ENCODE measurements at regions not wholly inside any gene's neighbourhood (a gene's known extent, or its start where the extent isn't known, plus 50 kb on each side); places are given as distances from the start of the nearest gene placed in this dataset.

GRCh38 chr20:6466075-6466810, 301.2 kb upstream of the BMP2 start:
- ChIA-PET POLR2A (interaction anchor here (1.0 kb wide), 1 partner anchor 110 kb away, joined by 4 read pairs; no protein-coding TSS in a partner anchor), CTCF (interaction anchor here (0.6 to 1.5 kb wide), 5 partner anchors 12 to 426 kb away, joined by 3 to 5 read pairs (median 3); no protein-coding TSS in a partner anchor)
- Mint-ChIP-seq H3K4me3 (ENCODE audit: unreplicated experiment) (no peak overlapping the region), H3K9me3 (ENCODE audit: unreplicated experiment) (no peaks in the 10 kb centered on the region), H3K27me3 (ENCODE audit: insufficient read depth, unreplicated experiment) (no peaks in the 10 kb centered on the region), H3K36me3 (ENCODE audit: insufficient read depth, unreplicated experiment) (no peaks in the 10 kb centered on the region), H3K4me1 (ENCODE audit: insufficient read depth, unreplicated experiment) (peaks cover 8% of the 10 kb centered on the region), H3K27ac (ENCODE audit: low read depth, unreplicated experiment) (peak overlapping the region; percentile 16)
- intact Hi-C loops (cut with micrococcal nuclease) = no loop called here
- BruUV-seq (replicated peaks) = no TSS peak
- peak; percentile 26 for DNase-seq (ENCODE audit: unreplicated experiment)
- no peak for TF ChIP-seq CTCF (IDR thresholded peaks at IDR 0.05; ENCODE audit: unreplicated experiment)

DNA sequence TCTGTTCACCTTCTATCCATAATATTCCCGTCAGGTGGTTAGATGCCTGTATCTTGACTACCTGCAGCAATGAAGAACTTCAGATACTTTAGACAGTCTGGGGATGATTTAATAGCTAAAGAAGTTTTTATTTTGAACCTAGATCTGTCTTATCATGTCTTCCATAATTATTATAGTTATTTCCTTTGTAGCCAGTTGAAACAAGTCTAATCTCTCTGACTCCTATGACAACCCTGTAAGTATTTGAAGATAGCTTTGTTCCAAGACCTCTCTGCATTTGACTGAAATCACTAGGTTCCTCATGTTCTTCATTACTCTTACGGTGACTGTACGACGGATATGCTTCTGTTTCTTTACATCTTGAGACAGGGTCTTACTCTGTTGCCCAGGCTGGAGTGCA, 316.6 kb upstream of the BMP2 start:
- H3K27ac Mint-ChIP-seq (ENCODE audit: low read depth, unreplicated experiment) = no peak overlapping the region
- H3K9me3 Mint-ChIP-seq (ENCODE audit: unreplicated experiment) = no peaks in the 10 kb centered on the region
- DNase-seq (ENCODE audit: unreplicated experiment) = no peak
- intact Hi-C loops (cut with micrococcal nuclease) = no loop called here
- BruUV-seq (replicated peaks) = no TSS peak
- H3K4me1 Mint-ChIP-seq (ENCODE audit: insufficient read depth, unreplicated experiment) = no peaks in the 10 kb centered on the region
- ChIA-PET CTCF (interaction anchor here (1.0 kb wide), 1 partner anchor 15 kb away, joined by 4 read pairs; no protein-coding TSS in a partner anchor), POLR2A (no interaction called here)
- no peak for TF ChIP-seq CTCF (IDR thresholded peaks at IDR 0.05; ENCODE audit: unreplicated experiment)
- no peaks in the 10 kb centered on the region for H3K27me3 Mint-ChIP-seq (ENCODE audit: insufficient read depth, unreplicated experiment)
- no peaks in the 10 kb centered on the region for H3K36me3 Mint-ChIP-seq (ENCODE audit: insufficient read depth, unreplicated experiment)
- no peak overlapping the region for H3K4me3 Mint-ChIP-seq (ENCODE audit: unreplicated experiment)

- POLR2A ChIA-PET = interaction anchor here (0.6 kb wide), 1 partner anchor 78 kb away, joined by 3 read pairs; no protein-coding TSS in a partner anchor
- BruUV-seq (replicated peaks) = no TSS peak
- H3K4me3 Mint-ChIP-seq (ENCODE audit: unreplicated experiment) = no peak overlapping the region
- H3K27me3 Mint-ChIP-seq (ENCODE audit: insufficient read depth, unreplicated experiment) = no peaks in the 10 kb centered on the region
- no peak for TF ChIP-seq CTCF (IDR thresholded peaks at IDR 0.05; ENCODE audit: unreplicated experiment)
- no peaks in the 10 kb centered on the region for H3K36me3 Mint-ChIP-seq (ENCODE audit: insufficient read depth, unreplicated experiment)
- DNase-seq (ENCODE audit: unreplicated experiment) = no peak
- intact Hi-C loops (cut with micrococcal nuclease) = no loop called here
- CTCF ChIA-PET = no interaction called here
- H3K27ac Mint-ChIP-seq (ENCODE audit: low read depth, unreplicated experiment) = no peak overlapping the region
- H3K9me3 Mint-ChIP-seq (ENCODE audit: unreplicated experiment) = no peaks in the 10 kb centered on the region
- no peaks in the 10 kb centered on the region for H3K4me1 Mint-ChIP-seq (ENCODE audit: insufficient read depth, unreplicated experiment)
Observed at GRCh38 chr20:6440443-6440799, 317.6 kb upstream of the FERMT1 start.

DNA sequence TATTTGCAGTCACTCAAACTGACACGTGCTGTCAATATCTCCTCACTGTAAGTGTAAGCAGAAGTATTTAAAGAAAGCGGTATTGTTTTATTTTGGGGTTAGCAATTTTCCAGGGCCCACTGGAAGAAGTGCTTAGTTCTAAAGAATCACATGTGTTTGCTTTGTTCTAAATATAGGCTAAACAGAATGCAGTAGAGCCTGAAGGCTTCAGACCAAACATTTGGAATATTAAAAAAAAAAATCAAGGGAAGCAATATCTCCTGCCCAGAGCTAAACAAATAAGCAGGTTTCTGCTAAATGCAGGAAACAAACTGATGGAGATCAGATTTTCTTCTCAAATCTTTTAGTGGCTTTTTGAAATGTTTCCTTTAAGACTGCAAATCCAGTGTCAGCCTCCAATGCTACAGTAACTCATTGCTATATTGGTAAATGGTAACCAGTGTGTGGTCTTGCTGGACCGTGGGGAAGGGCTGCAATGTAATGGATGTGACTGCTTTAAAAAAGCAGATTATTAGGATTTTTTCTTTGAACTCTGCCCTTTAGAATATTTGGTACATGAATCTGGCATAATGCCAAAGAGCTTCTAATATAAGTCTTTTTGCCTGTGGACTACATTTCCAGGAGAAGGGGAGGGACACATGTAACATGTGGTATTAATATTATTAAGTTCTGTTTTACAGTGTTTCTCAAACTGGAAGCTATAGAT, 317.1 kb upstream of the FERMT1 start:
- Mint-ChIP-seq H3K36me3 (ENCODE audit: insufficient read depth, unreplicated experiment) (no peaks in the 10 kb centered on the region), H3K9me3 (ENCODE audit: unreplicated experiment) (no peaks in the 10 kb centered on the region), H3K4me3 (ENCODE audit: unreplicated experiment) (no peak overlapping the region), H3K27me3 (ENCODE audit: insufficient read depth, unreplicated experiment) (no peaks in the 10 kb centered on the region), H3K4me1 (ENCODE audit: insufficient read depth, unreplicated experiment) (no peaks in the 10 kb centered on the region), H3K27ac (ENCODE audit: low read depth, unreplicated experiment) (no peak overlapping the region)
- BruUV-seq (replicated peaks) = no TSS peak
- intact Hi-C loops (cut with micrococcal nuclease) = no loop called here
- POLR2A ChIA-PET = interaction anchor here (0.6 to 1.2 kb wide), 2 partner anchors 20 to 78 kb away, joined by 3 to 4 read pairs; no protein-coding TSS in a partner anchor
- no peak for DNase-seq (ENCODE audit: unreplicated experiment)
- CTCF ChIA-PET = no interaction called here
- no peak for TF ChIP-seq CTCF (IDR thresholded peaks at IDR 0.05; ENCODE audit: unreplicated experiment)
